ENCODE measurements at regions not wholly inside any gene's neighbourhood (a gene's known extent, or its start where the extent isn't known, plus 50 kb on each side); places are given as distances from the start of the nearest gene placed in this dataset.

DNA sequence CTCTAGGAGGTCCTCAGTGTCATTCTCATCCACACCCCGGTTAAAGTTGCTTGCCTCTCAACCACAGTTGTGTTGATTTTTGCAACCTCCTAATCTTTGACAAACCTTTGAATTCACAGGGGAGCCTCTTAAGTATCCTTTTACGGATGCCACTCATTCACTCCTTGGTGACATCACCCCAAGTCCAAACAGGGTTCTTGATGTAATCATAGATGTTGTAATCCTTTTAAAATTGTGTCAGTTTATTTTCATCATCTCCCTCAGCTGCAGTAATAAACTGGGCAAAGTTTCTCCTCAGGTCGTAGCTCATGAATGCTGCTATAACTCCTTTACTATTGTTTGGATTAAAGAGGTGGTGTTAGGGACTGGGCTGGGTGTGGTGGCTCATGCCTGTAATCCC is 637.2 kb upstream of the NUDT12 start:
- Histone ChIP-seq H3K4me1 (no peaks in the 10 kb centered on the region), H3K27ac (no peak overlapping the region), H3K36me3 (no peaks in the 10 kb centered on the region), H3K27me3 (no peaks in the 10 kb centered on the region), H3K9me3 (no peaks in the 10 kb centered on the region), H3K4me3 (no peak overlapping the region)
- no peak for ATAC-seq (ENCODE audit: low FRiP score in 2 of 2)
- TF ChIP-seq, protein P1, sequence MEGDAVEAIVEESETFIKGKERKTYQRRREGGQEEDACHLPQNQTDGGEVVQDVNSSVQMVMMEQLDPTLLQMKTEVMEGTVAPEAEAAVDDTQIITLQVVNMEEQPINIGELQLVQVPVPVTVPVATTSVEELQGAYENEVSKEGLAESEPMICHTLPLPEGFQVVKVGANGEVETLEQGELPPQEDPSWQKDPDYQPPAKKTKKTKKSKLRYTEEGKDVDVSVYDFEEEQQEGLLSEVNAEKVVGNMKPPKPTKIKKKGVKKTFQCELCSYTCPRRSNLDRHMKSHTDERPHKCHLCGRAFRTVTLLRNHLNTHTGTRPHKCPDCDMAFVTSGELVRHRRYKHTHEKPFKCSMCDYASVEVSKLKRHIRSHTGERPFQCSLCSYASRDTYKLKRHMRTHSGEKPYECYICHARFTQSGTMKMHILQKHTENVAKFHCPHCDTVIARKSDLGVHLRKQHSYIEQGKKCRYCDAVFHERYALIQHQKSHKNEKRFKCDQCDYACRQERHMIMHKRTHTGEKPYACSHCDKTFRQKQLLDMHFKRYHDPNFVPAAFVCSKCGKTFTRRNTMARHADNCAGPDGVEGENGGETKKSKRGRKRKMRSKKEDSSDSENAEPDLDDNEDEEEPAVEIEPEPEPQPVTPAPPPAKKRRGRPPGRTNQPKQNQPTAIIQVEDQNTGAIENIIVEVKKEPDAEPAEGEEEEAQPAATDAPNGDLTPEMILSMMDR (IDR thresholded peaks at IDR 0.05), result no peak
- no peak for TF ChIP-seq POLR2AphosphoS5 (IDR thresholded peaks at IDR 0.05)
- no peak for TF ChIP-seq POLR2A (IDR thresholded peaks at IDR 0.05)
- TF ChIP-seq EP300 (IDR thresholded peaks at IDR 0.05), result no peak
- 63 to 71% methylated on average over 3 of the region's 3 CpGs for WGBS, 2 donors
- DNase-seq, result no peak

DNA sequence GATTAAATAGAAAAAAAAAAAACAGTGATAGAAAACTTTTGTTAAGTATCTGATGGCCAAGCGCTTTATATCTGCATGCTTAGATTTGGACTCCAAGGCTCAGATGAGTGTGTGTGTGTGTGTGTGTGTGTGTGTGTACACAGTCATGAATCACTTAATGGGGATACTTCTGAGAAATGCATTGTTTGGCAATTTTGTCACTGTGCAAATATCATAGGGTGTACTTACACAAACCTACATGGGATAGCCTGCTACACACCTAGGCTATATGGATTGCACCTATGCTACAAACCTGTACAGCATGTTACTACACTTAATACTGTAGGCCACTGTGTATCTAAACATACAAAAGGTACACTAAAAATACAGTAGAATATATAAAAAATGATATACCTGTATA is 635.6 kb upstream of the NUDT12 start:
- DNase-seq (no peak), ATAC-seq (ENCODE audit: low FRiP score in 2 of 2) (no peak)
- Histone ChIP-seq H3K27ac (no peak overlapping the region), H3K4me1 (no peaks in the 10 kb centered on the region), H3K9me3 (no peaks in the 10 kb centered on the region), H3K27me3 (no peaks in the 10 kb centered on the region), H3K4me3 (no peak overlapping the region), H3K36me3 (no peaks in the 10 kb centered on the region)
- TF ChIP-seq, protein P1 (IDR thresholded peaks at IDR 0.05), result no peak
- TF ChIP-seq POLR2AphosphoS5 (IDR thresholded peaks at IDR 0.05), result no peak
- TF ChIP-seq EP300 (IDR thresholded peaks at IDR 0.05), result no peak
- TF ChIP-seq POLR2A (IDR thresholded peaks at IDR 0.05), result no peak
- WGBS, 2 donors, result 93 to 100% methylated on average over 1 of the region's 1 CpG

DNA sequence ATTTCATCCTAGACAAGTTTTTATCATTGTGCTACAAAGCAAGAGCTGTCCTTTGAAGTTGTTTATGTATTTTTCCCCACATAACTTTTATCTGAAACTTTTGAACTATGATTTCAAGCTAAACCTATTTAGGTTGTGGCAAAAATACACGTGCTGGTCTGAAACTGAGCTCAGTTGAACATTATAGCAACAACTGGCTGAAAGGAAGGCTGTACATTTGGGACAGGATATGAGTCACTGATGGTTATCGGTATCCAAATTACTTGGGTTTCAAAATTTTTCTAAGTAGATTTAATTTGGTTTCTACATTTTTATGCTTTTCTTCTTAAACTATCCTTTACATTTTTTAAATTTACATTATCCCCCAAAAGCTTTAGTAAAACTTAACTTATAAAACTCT is 627.3 kb upstream of the NUDT12 start:
- no peaks in the 10 kb centered on the region for H3K9me3 ChIP-seq
- H3K27ac ChIP-seq, result no peak overlapping the region
- ATAC-seq (ENCODE audit: low FRiP score in 2 of 2), result no peak
- TF ChIP-seq, protein P1 (IDR thresholded peaks at IDR 0.05), result no peak
- TF ChIP-seq POLR2AphosphoS5 (IDR thresholded peaks at IDR 0.05) (no peak), EP300 (IDR thresholded peaks at IDR 0.05) (no peak), POLR2A (IDR thresholded peaks at IDR 0.05) (no peak)
- H3K4me3 ChIP-seq, result no peak overlapping the region
- H3K36me3 ChIP-seq, result no peaks in the 10 kb centered on the region
- no peaks in the 10 kb centered on the region for H3K4me1 ChIP-seq
- no peak for DNase-seq
- no peaks in the 10 kb centered on the region for H3K27me3 ChIP-seq
- WGBS, 2 donors, result 45 to 65% methylated on average over 2 of the region's 2 CpGs

DNA sequence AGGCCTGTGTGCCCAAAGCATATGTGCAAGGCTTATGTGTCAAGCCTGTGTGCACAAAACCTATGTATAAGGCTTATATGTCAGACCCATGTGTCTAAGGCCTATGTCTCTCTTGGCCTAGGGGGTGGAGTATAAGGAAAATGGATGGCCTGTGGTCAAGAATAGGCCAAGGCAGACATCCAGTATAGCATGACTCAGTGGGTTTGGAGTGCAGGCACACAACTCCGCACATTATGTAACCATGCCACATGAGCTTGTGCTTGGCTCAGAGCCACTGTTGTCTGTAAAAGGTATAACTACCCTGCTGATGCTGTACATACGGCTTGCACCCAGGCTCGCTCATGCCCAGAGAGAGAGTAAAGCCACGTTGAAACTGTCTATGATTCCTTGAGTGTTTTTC is 626.4 kb upstream of the NUDT12 start:
- ATAC-seq (ENCODE audit: low FRiP score in 2 of 2) (no peak), DNase-seq (no peak)
- H3K27me3 ChIP-seq, result no peaks in the 10 kb centered on the region
- H3K9me3 ChIP-seq, result no peaks in the 10 kb centered on the region
- WGBS, 2 donors, result 84 to 85% methylated on average over 4 of the region's 4 CpGs
- no peaks in the 10 kb centered on the region for H3K4me1 ChIP-seq
- no peak overlapping the region for H3K4me3 ChIP-seq
- H3K36me3 ChIP-seq, result no peaks in the 10 kb centered on the region
- no peak for TF ChIP-seq POLR2AphosphoS5 (IDR thresholded peaks at IDR 0.05)
- H3K27ac ChIP-seq, result no peak overlapping the region

DNA sequence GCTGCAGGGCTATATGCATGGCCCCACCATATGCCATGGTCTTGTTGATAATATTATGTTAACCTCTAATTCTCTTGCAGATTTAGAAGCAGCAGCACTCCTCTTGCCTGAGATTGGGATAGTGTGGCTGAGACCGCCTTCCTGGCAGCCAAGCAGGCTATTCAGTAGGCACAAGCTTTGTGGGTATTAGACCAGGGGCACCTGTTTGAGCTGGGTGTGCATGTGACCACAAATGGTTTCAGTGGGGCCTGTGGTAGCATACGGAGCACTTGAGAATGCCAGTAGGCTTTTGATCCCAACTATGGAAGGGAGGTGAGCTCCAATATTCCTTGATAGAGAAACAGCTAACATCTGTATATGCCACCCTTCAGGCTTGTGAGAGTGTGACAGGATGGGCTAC is 625.1 kb upstream of the NUDT12 start:
- no peak for DNase-seq
- 83 to 100% methylated on average over 2 of the region's 2 CpGs for WGBS, 2 donors
- TF ChIP-seq EP300 (IDR thresholded peaks at IDR 0.05), result no peak
- no peak for TF ChIP-seq POLR2A (IDR thresholded peaks at IDR 0.05)
- TF ChIP-seq, protein P1 (IDR thresholded peaks at IDR 0.05), result no peak
- no peak for TF ChIP-seq POLR2AphosphoS5 (IDR thresholded peaks at IDR 0.05)
- no peaks in the 10 kb centered on the region for H3K9me3 ChIP-seq
- no peak overlapping the region for H3K27ac ChIP-seq
- H3K4me3 ChIP-seq, result no peak overlapping the region
- H3K36me3 ChIP-seq, result no peaks in the 10 kb centered on the region
- no peak for ATAC-seq (ENCODE audit: low FRiP score in 2 of 2)
- no peaks in the 10 kb centered on the region for H3K27me3 ChIP-seq
- no peaks in the 10 kb centered on the region for H3K4me1 ChIP-seq
